GM12873 (cell line): ENCODE measurements at regions not wholly inside any gene's neighbourhood (a gene's known extent, or its start where the extent isn't known, plus 50 kb on each side); places are given as distances from the start of the nearest gene placed in this dataset.

Experiments
- CTCF ChIP-seq: IDR thresholded peaks from 2 replicates; pipeline ENCODE4 v1.5.1; 2012; ENCODE audit warnings: low read depth, mild to moderate bottlenecking, moderate library complexity, low read length, control low read depth; ENCODE audit not compliant: insufficient read depth; ENCODE audit errors: missing control alignments

GRCh38 chr20:60687213-60687612, 564.8 kb upstream of the CDH4 start:
- TF ChIP-seq CTCF, result no peak

GRCh38 chr20:60690771-60691170, 561.3 kb upstream of the CDH4 start:
- TF ChIP-seq CTCF, result no peak

GRCh38 chr20:60691966-60692615, 560.0 kb upstream of the CDH4 start:
- no peak for TF ChIP-seq CTCF

- TF ChIP-seq CTCF, result no peak
Measured at GRCh38 chr20:60693496-60694133, 558.4 kb upstream of the CDH4 start.

- TF ChIP-seq CTCF, result no peak
Measured at GRCh38 chr20:60694763-60695162, 557.3 kb upstream of the CDH4 start.

- TF ChIP-seq CTCF, result no peak
Measured at GRCh38 chr20:60695226-60696000, 556.6 kb upstream of the CDH4 start.

GRCh38 chr20:60697252-60697651, 554.8 kb upstream of the CDH4 start:
- TF ChIP-seq CTCF, result no peak
